ENCODE measurements at regions not wholly inside any gene's neighbourhood (a gene's known extent, or its start where the extent isn't known, plus 50 kb on each side); places are given as distances from the start of the nearest gene placed in this dataset.

- TF ChIP-seq, protein P1, sequence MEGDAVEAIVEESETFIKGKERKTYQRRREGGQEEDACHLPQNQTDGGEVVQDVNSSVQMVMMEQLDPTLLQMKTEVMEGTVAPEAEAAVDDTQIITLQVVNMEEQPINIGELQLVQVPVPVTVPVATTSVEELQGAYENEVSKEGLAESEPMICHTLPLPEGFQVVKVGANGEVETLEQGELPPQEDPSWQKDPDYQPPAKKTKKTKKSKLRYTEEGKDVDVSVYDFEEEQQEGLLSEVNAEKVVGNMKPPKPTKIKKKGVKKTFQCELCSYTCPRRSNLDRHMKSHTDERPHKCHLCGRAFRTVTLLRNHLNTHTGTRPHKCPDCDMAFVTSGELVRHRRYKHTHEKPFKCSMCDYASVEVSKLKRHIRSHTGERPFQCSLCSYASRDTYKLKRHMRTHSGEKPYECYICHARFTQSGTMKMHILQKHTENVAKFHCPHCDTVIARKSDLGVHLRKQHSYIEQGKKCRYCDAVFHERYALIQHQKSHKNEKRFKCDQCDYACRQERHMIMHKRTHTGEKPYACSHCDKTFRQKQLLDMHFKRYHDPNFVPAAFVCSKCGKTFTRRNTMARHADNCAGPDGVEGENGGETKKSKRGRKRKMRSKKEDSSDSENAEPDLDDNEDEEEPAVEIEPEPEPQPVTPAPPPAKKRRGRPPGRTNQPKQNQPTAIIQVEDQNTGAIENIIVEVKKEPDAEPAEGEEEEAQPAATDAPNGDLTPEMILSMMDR (IDR thresholded peaks at IDR 0.05; ENCODE audit: low read depth, low read length) = no peak
- TF ChIP-seq POLR2A (IDR thresholded peaks at IDR 0.05; ENCODE audit: extremely low read depth, insufficient read length) (no peak), MYC (IDR thresholded peaks at IDR 0.05; ENCODE audit: low read depth, low read length) (no peak), MAX (IDR thresholded peaks at IDR 0.05; ENCODE audit: low read depth, low read length) (no peak)
Measured at GRCh38 chr5:174545926-174546325, 178.5 kb upstream of the MSX2 start.
